Calu3 (cell line): ENCODE measurements at regions not wholly inside any gene's neighbourhood (a gene's known extent, or its start where the extent isn't known, plus 50 kb on each side); places are given as distances from the start of the nearest gene placed in this dataset.

Source experiments
- BruUV-seq: library from RNA; stranded (reverse); fragments of 400-500 nt; replicated peaks from 2 replicates; lab custom pipeline; 2021; lab: Mats Ljungman, UMichigan
- CTCF ChIA-PET: fragments of 300-600 bp; sonication (Branson Sonifier 250); formaldehyde crosslinking; loops from one replicate; lab custom pipeline; 2022; ENCODE audit warnings: antibody characterized with exemption; lab: Charles Lee
- DNase-seq: peaks from one replicate; pipeline ENCODE4 v3.0.0; 2022
- H3K27ac Mint-ChIP-seq: one replicate; pipeline ENCODE4 v1.8.0; 2022; ENCODE audit warnings: mixed read lengths; ENCODE audit not compliant: unreplicated experiment
- H3K27me3 Mint-ChIP-seq: one replicate; pipeline ENCODE4 v1.8.0; 2022; ENCODE audit warnings: mixed read lengths; ENCODE audit not compliant: unreplicated experiment
- H3K36me3 Mint-ChIP-seq: one replicate; pipeline ENCODE4 v1.8.0; 2022; ENCODE audit warnings: mild to moderate bottlenecking, moderate library complexity, mixed read lengths; ENCODE audit not compliant: insufficient read depth, unreplicated experiment
- H3K4me1 Mint-ChIP-seq: one replicate; pipeline ENCODE4 v1.8.0; 2022; ENCODE audit warnings: mild to moderate bottlenecking, low read depth, mixed read lengths; ENCODE audit not compliant: unreplicated experiment
- H3K4me3 Mint-ChIP-seq: one replicate; pipeline ENCODE4 v1.8.0; 2022; ENCODE audit warnings: mild to moderate bottlenecking, low read depth, moderate library complexity, mixed read lengths; ENCODE audit not compliant: unreplicated experiment
- H3K9me3 Mint-ChIP-seq: one replicate; pipeline ENCODE4 v1.8.0; 2022; ENCODE audit warnings: low read depth, mixed read lengths; ENCODE audit not compliant: unreplicated experiment
- CTCF ChIP-seq: fragments of 200-600 bp; IDR thresholded peaks from one replicate; pipeline ENCODE4 v1.8.0; 2022; ENCODE audit warnings: antibody characterized with exemption; ENCODE audit not compliant: unreplicated experiment
- intact Hi-C: fragments of 100-400 bp; cut with micrococcal nuclease; formaldehyde crosslinking; loops from one replicate; pipeline ENCODE4 v1.10.0; 2022; ENCODE audit not compliant: unreplicated experiment

GRCh38 chr9:23582836-23583235 is 243.2 kb downstream of the ELAVL2 start:
- no TSS peak for BruUV-seq
- no peaks in the 10 kb centered on the region for H3K9me3 Mint-ChIP-seq
- no peaks in the 10 kb centered on the region for H3K4me1 Mint-ChIP-seq
- no peak for TF ChIP-seq CTCF
- no peak overlapping the region for H3K4me3 Mint-ChIP-seq
- no peaks in the 10 kb centered on the region for H3K27me3 Mint-ChIP-seq
- CTCF ChIA-PET: no interaction called here
- intact Hi-C loops: no loop called here
- no peaks in the 10 kb centered on the region for H3K36me3 Mint-ChIP-seq
- no peak for DNase-seq
- no peak overlapping the region for H3K27ac Mint-ChIP-seq

DNA sequence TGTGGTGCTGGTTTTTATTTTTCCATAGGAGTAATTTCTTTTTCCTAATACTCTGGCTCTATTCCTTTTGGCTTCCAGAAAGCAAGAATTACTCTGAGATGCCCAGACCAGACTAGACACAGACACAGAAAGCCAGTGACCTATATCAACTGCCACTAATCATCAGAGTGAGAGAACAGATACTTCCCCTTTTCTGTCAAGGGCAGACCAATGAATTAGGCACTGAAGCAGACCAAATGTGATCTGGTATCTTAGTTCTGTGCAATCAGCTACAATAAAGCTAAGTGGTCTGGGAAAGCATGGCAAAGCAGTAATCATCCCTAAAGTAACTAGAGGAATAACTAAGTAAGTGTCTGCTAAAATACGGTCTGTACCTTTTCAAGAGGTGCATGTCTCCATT is 239.1 kb downstream of the ELAVL2 start:
- CTCF ChIA-PET: no interaction called here
- DNase-seq: no peak
- intact Hi-C loops: no loop called here
- peaks cover 17% of the 10 kb centered on the region for H3K4me1 Mint-ChIP-seq
- no TSS peak for BruUV-seq
- no peak overlapping the region for H3K27ac Mint-ChIP-seq
- peaks cover 4% of the 10 kb centered on the region for H3K9me3 Mint-ChIP-seq
- TF ChIP-seq CTCF: no peak
- no peaks in the 10 kb centered on the region for H3K36me3 Mint-ChIP-seq
- no peak overlapping the region for H3K4me3 Mint-ChIP-seq
- no peaks in the 10 kb centered on the region for H3K27me3 Mint-ChIP-seq

- BruUV-seq: no TSS peak
- H3K27me3 Mint-ChIP-seq: no peaks in the 10 kb centered on the region
- peaks cover 4% of the 10 kb centered on the region for H3K9me3 Mint-ChIP-seq
- H3K4me3 Mint-ChIP-seq: no peak overlapping the region
- intact Hi-C loops: no loop called here
- no peaks in the 10 kb centered on the region for H3K36me3 Mint-ChIP-seq
- H3K4me1 Mint-ChIP-seq: peaks cover 17% of the 10 kb centered on the region
- CTCF ChIA-PET: no interaction called here
- no peak overlapping the region for H3K27ac Mint-ChIP-seq
- TF ChIP-seq CTCF: no peak
- no peak for DNase-seq
Measured at GRCh38 chr9:23587433-23587832, 238.6 kb downstream of the ELAVL2 start.

- no peak for DNase-seq
- BruUV-seq: no TSS peak
- Mint-ChIP-seq H3K4me3 (no peak overlapping the region), H3K4me1 (peaks cover 17% of the 10 kb centered on the region), H3K9me3 (peaks cover 4% of the 10 kb centered on the region), H3K27me3 (no peaks in the 10 kb centered on the region), H3K27ac (no peak overlapping the region), H3K36me3 (no peaks in the 10 kb centered on the region)
- CTCF ChIA-PET: no interaction called here
- intact Hi-C loops: no loop called here
- TF ChIP-seq CTCF: no peak
Measured at GRCh38 chr9:23587903-23588302, 238.1 kb downstream of the ELAVL2 start.
